Lower leg skin (tissue), 3 donors: ENCODE measurements at regions not wholly inside any gene's neighbourhood (a gene's known extent, or its start where the extent isn't known, plus 50 kb on each side); places are given as distances from the start of the nearest gene placed in this dataset.

Experiments used
- CTCF ChIP-seq, 3 donors: fragments of 450-650 bp; IDR thresholded peaks; one replicate each; pipeline ENCODE4 v1.5.1; 2016; ENCODE audit warnings: antibody characterized with exemption in 3 of 3, mild to moderate bottlenecking in 3 of 3, moderate library complexity in 2 of 3
- POLR2A ChIP-seq, 2 donors: fragments of 450-650 bp; IDR thresholded peaks; one replicate each; pipeline ENCODE4 v1.6.1; 2016 to 2017; ENCODE audit warnings: antibody characterized with exemption in 2 of 2, mild to moderate bottlenecking in 1 of 2, moderate library complexity in 1 of 2

DNA sequence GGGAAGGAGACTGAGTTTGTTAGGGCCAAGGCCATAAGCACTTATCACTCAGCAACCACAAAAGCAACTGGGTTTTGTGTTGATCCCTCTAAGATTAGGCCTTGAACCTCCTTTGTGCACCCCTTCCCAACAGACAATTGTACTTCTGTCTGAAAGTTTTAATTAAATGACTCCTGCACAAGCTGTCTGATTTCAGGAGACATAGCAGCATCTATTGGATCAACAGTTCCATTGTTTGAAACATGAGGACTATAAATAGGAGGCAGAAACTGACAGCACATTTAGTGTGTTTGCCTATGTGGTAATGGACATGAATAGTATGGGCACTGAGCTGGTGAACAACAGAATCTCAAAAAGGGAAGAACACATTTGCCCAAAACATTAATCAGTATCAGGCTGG lies 167.3 kb upstream of the KCNJ6 start:
- TF ChIP-seq CTCF (IDR thresholded peaks at IDR 0.05): no peak
- TF ChIP-seq POLR2A (IDR thresholded peaks at IDR 0.05): no peak
